ENCODE measurements at regions not wholly inside any gene's neighbourhood (a gene's known extent, or its start where the extent isn't known, plus 50 kb on each side); places are given as distances from the start of the nearest gene placed in this dataset.

GRCh38 chr10:30752481-30752881, 122.9 kb upstream of the LYZL2 start:
- TF ChIP-seq POLR2AphosphoS5 (IDR thresholded peaks at IDR 0.05; ENCODE audit: low read depth, low read length) (no peak), TAF1 (IDR thresholded peaks at IDR 0.05; ENCODE audit: borderline replicate concordance, low read depth, low read length) (no peak), POLR2A (IDR thresholded peaks at IDR 0.05; ENCODE audit: low read depth, low read length) (no peak)
